ENCODE measurements at regions not wholly inside any gene's neighbourhood (a gene's known extent, or its start where the extent isn't known, plus 50 kb on each side); places are given as distances from the start of the nearest gene placed in this dataset.

GRCh38 chr10:90328459-90328858, 529.4 kb downstream of the HTR7 start:
- DNase-seq (ENCODE audit: low read depth), result peak; percentile 14

- DNase-seq (ENCODE audit: low read depth), result no peak
These were observed 528.9 kb downstream of the HTR7 start for GRCh38 chr10:90328896-90329295.

- DNase-seq (ENCODE audit: low read depth), result no peak
These were observed 520.5 kb downstream of the HTR7 start for GRCh38 chr10:90337316-90337715.

- no peak for DNase-seq (ENCODE audit: low read depth)
These were observed 515.4 kb downstream of the HTR7 start for GRCh38 chr10:90342480-90342879.

GRCh38 chr10:90344226-90344625, 513.6 kb downstream of the HTR7 start:
- peak; percentile 55 for DNase-seq (ENCODE audit: low read depth)

- no peak for DNase-seq (ENCODE audit: low read depth)
These were observed 510.6 kb downstream of the HTR7 start for GRCh38 chr10:90347239-90347638.

GRCh38 chr10:90350122-90350521, 507.7 kb downstream of the HTR7 start:
- no peak for DNase-seq (ENCODE audit: low read depth)

GRCh38 chr10:90352288-90352687, 505.6 kb downstream of the HTR7 start:
- DNase-seq (ENCODE audit: low read depth), result peak; percentile 35

- no peak for DNase-seq (ENCODE audit: low read depth)
These were observed 502.9 kb downstream of the HTR7 start for GRCh38 chr10:90354914-90355313.

GRCh38 chr10:90363799-90364483, 493.9 kb downstream of the HTR7 start:
- DNase-seq (ENCODE audit: low read depth), result peak; percentile 58

- peak; percentile 76 for DNase-seq (ENCODE audit: low read depth)
These were observed 485.4 kb downstream of the HTR7 start for GRCh38 chr10:90372451-90372850.

- peak; percentile 85 for DNase-seq (ENCODE audit: low read depth)
These were observed 483.9 kb downstream of the HTR7 start for GRCh38 chr10:90373911-90374310.

GRCh38 chr10:90378524-90379076, 479.2 kb downstream of the HTR7 start:
- peak; percentile 34 for DNase-seq (ENCODE audit: low read depth)

GRCh38 chr10:90381468-90381867, 476.4 kb downstream of the HTR7 start:
- no peak for DNase-seq (ENCODE audit: low read depth)

GRCh38 chr10:90389876-90390275, 468.0 kb downstream of the HTR7 start:
- DNase-seq (ENCODE audit: low read depth), result no peak

GRCh38 chr10:90394311-90394710, 463.5 kb downstream of the HTR7 start:
- DNase-seq (ENCODE audit: low read depth), result no peak

- DNase-seq (ENCODE audit: low read depth), result no peak
These were observed 461.1 kb downstream of the HTR7 start for GRCh38 chr10:90396721-90397120.

- peak; percentile 43 for DNase-seq (ENCODE audit: low read depth)
These were observed 459.3 kb downstream of the HTR7 start for GRCh38 chr10:90398566-90398965.

GRCh38 chr10:90399782-90400181, 458.1 kb downstream of the HTR7 start:
- no peak for DNase-seq (ENCODE audit: low read depth)

- no peak for DNase-seq (ENCODE audit: low read depth)
These were observed 454.4 kb downstream of the HTR7 start for GRCh38 chr10:90403211-90404000.

GRCh38 chr10:90407131-90407530, 450.7 kb downstream of the HTR7 start:
- DNase-seq (ENCODE audit: low read depth), result peak; percentile 65

- no peak for DNase-seq (ENCODE audit: low read depth)
These were observed 450.0 kb downstream of the HTR7 start for GRCh38 chr10:90407851-90408250.

GRCh38 chr10:90412582-90412981, 445.3 kb downstream of the HTR7 start:
- DNase-seq (ENCODE audit: low read depth), result peak; percentile 54

Data from amniotic epithelial cell (primary cell).